ENCODE measurements at regions not wholly inside any gene's neighbourhood (a gene's known extent, or its start where the extent isn't known, plus 50 kb on each side); places are given as distances from the start of the nearest gene placed in this dataset.

DNA sequence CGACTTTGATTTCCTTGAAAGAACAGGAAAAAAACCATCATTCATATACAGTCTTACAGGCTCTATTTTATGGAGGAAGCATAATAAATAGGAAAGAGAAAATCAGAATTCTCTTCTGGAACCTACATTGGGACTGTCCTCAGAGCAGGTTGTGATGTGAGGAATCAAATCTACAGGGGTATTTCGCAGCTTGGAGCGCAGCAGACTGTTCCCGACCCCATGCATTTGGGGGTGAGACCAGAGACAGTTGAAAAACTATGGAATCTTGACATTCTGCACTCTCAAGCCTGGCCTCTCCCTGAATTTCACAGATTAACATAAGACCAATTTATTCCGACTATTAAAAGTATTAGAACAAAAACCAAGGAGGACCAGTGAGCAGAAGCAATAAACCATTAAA, 93.3 kb upstream of the PRSS58 start:
- TF ChIP-seq, protein P1, sequence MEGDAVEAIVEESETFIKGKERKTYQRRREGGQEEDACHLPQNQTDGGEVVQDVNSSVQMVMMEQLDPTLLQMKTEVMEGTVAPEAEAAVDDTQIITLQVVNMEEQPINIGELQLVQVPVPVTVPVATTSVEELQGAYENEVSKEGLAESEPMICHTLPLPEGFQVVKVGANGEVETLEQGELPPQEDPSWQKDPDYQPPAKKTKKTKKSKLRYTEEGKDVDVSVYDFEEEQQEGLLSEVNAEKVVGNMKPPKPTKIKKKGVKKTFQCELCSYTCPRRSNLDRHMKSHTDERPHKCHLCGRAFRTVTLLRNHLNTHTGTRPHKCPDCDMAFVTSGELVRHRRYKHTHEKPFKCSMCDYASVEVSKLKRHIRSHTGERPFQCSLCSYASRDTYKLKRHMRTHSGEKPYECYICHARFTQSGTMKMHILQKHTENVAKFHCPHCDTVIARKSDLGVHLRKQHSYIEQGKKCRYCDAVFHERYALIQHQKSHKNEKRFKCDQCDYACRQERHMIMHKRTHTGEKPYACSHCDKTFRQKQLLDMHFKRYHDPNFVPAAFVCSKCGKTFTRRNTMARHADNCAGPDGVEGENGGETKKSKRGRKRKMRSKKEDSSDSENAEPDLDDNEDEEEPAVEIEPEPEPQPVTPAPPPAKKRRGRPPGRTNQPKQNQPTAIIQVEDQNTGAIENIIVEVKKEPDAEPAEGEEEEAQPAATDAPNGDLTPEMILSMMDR (IDR thresholded peaks at IDR 0.05) = no peak
- TF ChIP-seq POLR2A (IDR thresholded peaks at IDR 0.05) (no peak), POLR2AphosphoS5 (IDR thresholded peaks at IDR 0.05) (no peak)

Data from breast epithelium (tissue), 3 donors.